ENCODE measurements at regions not wholly inside any gene's neighbourhood (a gene's known extent, or its start where the extent isn't known, plus 50 kb on each side); places are given as distances from the start of the nearest gene placed in this dataset.

DNA sequence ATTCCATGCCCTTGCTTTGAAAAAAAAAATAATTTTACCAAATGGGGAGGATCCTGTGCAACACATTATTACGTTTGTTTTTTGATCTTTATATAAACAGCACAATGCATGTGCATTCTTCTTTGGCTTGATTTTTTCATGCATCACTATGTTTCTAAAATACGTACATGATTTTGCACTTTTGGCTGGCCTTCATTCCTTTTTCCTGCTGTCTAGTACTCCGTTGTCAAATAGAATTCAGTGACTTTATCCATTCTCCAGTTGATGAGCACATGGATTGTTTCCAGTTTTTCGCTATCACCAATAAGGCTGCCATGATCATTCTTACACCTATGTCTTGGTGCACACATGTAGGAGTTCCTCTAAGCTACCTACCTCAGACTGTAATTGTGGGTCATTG is 63.0 kb upstream of the ID3 start:
- Mint-ChIP-seq H3K36me3 (peaks cover 9 to 17% of the 10 kb centered on the region in 2 donors), H3K4me1 (peaks cover 60 to 93% of the 10 kb centered on the region in 2 donors), H3K9me3 (peaks cover 12 to 15% of the 10 kb centered on the region in 2 donors), H3K4me3 (no peak overlapping the region), H3K27ac (peak overlapping the region; percentile 48), H3K27me3 (no peaks in the 10 kb centered on the region)
- ATAC-seq (replicated peaks) (no peak), DNase-seq (no peak)

DNA sequence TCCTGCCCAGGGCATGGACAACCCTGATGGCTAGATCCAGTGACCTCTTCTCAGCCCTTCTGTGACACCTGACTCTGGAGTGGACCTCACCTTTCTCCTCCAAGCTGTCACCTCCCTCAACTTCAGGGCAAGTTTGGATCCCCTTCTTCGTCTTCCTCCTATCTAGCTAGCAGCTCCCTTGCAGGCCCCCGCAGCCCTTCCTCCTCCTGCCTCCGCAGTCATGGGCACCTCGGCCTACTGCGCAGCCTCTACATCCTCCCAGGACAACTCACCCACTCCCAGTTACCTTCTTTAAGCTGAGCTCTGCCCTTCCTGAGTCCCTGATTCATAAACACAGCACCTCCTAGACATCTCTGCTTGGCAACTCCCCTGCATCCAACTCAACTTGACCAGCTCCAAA is 61.3 kb upstream of the ID3 start:
- ATAC-seq (replicated peaks): no peak
- Mint-ChIP-seq H3K27me3 (no peaks in the 10 kb centered on the region), H3K27ac (peak overlapping the region; percentile 73)

DNA sequence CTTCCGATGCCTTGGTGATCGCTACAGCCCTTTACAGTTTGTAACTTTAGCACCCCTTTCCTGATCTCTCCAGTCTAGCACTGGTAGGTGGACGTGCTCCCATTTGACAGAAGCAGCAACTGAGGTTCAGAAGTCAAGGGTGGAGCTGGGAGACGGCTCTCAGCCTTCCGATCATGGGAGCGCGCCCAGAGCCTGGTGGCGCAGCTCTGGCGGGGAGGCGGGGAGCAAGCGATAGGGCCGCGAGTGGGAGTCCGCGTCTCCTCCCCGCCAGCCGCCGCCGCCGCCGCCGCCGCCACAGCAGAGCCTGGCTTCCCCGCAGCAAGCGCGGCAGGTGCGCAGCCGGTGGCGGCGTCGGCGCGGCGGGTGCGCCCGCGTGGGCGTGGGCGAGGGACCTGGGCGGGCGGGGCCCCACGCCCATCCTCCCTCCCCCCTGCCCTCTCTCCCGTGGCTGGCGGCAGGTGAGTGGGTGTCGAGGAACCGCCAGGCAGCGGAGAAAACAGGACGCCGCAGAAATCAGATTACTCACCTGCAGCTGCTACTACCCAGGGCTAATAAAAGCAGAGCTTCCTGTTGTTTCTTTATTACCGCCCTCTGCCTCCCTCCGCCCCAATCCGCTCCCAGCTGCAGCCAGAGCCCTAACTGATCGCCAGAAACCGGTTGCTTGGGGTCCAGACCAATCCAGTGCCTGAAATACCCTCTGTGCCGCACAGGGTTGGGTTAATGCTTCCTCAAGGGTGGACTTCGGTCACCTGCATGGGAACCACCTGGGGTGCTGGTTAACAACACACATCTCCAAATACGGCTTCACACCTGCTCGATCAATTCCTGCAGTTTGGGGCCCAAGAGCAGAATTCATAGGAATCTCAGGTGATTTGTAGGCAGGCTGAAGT is 60.2 kb upstream of the ID3 start:
- DNase-seq: peak; percentile 82
- H3K4me1 Mint-ChIP-seq: peaks cover 58 to 91% of the 10 kb centered on the region in 2 donors
- peaks cover 4 to 11% of the 10 kb centered on the region in 2 donors for H3K36me3 Mint-ChIP-seq
- H3K27ac Mint-ChIP-seq: peak overlapping the region; percentile 85
- peaks cover 4 to 6% of the 10 kb centered on the region in 2 donors for H3K9me3 Mint-ChIP-seq
- H3K4me3 Mint-ChIP-seq: peak overlapping the region; percentile 83 to 84
- H3K27me3 Mint-ChIP-seq: no peaks in the 10 kb centered on the region
- ATAC-seq (replicated peaks): peak; percentile 73 to 80

More for the DNA sequence above, 61.3 kb upstream of the ID3 start:
- peaks cover 5 to 14% of the 10 kb centered on the region in 2 donors for H3K36me3 Mint-ChIP-seq
- peak overlapping the region; percentile 72 to 83 for H3K4me3 Mint-ChIP-seq
- H3K4me1 Mint-ChIP-seq: peaks cover 55 to 91% of the 10 kb centered on the region in 2 donors
- peaks cover 7% of the 10 kb centered on the region in 2 donors for H3K9me3 Mint-ChIP-seq
- no peak for DNase-seq

DNA sequence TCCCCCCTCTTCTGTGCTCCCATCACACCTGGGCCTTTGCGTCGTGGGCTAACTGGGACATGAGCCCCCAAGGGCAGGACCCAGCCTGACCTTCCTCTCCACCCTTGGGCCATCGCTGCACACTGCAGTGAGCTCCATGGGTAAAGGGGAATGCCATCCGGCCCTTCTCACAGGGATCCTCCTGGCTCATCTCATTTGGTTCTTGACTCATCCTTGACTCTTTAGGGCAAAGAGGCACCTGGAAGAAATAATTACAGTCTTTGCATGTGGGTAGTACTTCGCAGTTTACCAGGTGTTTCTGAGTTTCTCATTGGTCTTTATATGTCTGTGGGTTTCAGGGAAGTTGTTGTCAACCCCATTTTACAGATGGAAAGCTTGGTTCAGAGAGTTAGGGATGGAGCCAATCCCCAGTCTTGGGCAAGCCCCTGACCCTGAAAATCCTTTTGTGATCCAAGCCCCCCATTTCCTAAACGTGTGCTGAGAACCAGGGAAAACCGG is 59.3 kb upstream of the ID3 start:
- ATAC-seq (replicated peaks): no peak
- Mint-ChIP-seq H3K27ac (peak overlapping the region; percentile 85), H3K9me3 (peaks cover 0 to 3% of the 10 kb centered on the region in 2 donors), H3K36me3 (peaks cover 0 to 7% of the 10 kb centered on the region in 2 donors), H3K4me3 (peak overlapping the region; percentile 66), H3K4me1 (peaks cover 60 to 91% of the 10 kb centered on the region in 2 donors), H3K27me3 (no peaks in the 10 kb centered on the region)
- no peak for DNase-seq

DNA sequence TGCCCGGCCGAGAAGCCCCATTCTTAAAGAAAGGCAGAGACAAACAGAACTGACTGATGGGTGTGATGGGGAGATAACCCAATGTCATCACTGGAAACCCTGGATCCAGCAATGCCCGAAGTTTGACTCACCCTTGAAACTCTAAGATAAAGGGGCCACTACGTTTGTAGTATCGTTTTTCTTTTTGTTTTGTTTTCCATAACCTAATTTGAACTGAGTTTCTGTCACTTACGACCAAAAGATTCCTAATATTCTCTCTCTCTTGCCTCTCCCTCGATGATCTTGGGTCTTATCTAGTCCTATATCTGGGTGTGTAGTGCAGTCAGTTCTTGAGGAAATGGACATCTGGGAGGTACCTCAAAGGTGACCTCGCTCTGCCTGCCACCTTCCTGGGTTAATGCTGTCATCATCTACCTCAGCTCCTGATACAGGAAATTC is 57.8 kb upstream of the ID3 start:
- H3K27ac Mint-ChIP-seq: peak overlapping the region; percentile 21
- no peak overlapping the region for H3K4me3 Mint-ChIP-seq
- peaks cover 0 to 7% of the 10 kb centered on the region in 2 donors for H3K36me3 Mint-ChIP-seq
- DNase-seq (no peak), ATAC-seq (replicated peaks) (no peak)
- peaks cover 0 to 3% of the 10 kb centered on the region in 2 donors for H3K9me3 Mint-ChIP-seq
- no peaks in the 10 kb centered on the region for H3K27me3 Mint-ChIP-seq
- H3K4me1 Mint-ChIP-seq: peaks cover 68 to 91% of the 10 kb centered on the region in 2 donors

DNA sequence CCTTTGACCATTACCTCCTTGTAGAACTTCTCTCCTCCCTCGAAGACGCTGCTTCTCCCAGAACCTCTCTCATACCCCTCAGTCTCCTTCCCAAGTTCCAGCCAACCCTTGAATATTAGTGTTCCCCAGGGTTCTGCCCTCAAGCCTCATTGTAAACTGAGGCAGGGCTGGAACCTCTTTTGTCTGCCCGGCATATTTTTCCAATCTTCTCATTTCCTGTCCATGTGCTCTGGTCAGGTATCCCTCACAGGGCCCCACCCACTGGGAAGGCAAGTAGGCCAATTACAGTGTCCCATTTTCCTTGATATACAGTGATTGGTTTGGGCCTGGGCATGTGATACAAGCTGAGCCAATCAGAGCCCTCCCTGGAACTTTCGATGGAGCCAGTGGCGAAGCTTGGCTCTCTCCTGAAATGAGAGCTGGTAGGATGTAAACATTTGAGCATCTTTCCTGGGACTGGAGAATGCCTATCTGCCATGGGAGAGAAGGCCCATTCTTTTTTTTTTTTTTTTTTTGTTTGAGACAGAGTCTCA is 57.1 kb upstream of the ID3 start:
- no peak for ATAC-seq (replicated peaks)
- peaks cover 0 to 7% of the 10 kb centered on the region in 2 donors for H3K36me3 Mint-ChIP-seq
- peaks cover 0 to 3% of the 10 kb centered on the region in 2 donors for H3K9me3 Mint-ChIP-seq
- H3K27me3 Mint-ChIP-seq: no peaks in the 10 kb centered on the region
- no peak overlapping the region for H3K4me3 Mint-ChIP-seq
- DNase-seq: no peak
- peaks cover 69 to 91% of the 10 kb centered on the region in 2 donors for H3K4me1 Mint-ChIP-seq
- peak overlapping the region; percentile 85 for H3K27ac Mint-ChIP-seq

DNA sequence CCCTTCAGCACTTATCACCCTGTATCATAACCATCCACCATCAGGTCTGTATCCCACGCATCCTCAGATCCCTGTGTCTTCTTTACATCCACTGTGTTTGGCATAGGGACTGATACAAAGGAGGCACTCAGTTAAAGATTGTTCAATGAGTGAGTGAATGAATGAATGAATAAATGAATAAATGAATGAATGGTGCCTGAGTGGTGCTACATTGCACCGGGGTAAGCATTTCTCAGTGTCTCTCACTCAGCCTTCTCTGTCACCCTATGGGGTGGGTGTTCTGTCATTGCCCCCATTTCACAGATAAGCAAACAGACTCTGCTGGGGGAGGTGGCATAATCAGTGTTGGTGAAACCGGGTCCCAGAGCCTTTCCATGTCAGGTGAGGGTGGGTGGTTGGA is 56.6 kb upstream of the ID3 start:
- Mint-ChIP-seq H3K9me3 (peaks cover 0 to 3% of the 10 kb centered on the region in 2 donors), H3K4me1 (peaks cover 66 to 88% of the 10 kb centered on the region in 2 donors), H3K36me3 (peaks cover 0 to 7% of the 10 kb centered on the region in 2 donors), H3K27ac (peak overlapping the region; percentile 20), H3K4me3 (no peak overlapping the region), H3K27me3 (no peaks in the 10 kb centered on the region)
- ATAC-seq (replicated peaks) (no peak), DNase-seq (no peak)

DNA sequence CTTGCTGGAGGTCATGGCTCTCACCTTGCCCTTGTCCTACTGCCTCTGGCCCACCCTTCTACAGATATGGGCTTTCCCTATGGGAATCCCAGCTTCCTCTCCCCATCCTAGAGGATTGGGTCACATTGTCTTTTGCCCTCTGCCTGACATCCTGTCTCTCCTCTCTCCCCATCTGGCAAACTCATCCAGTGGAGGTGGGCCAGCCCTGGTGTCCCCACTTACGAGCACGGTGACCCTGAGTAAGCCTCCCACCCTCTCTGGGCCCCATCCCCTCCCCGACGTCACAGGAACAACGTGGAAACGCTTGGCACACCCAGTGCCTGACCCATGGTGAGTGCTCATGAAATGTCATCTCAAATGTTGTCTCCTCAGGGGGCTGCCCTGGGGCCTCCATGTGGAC is 56.1 kb upstream of the ID3 start:
- Mint-ChIP-seq H3K4me3 (no peak overlapping the region), H3K9me3 (peaks cover 0 to 3% of the 10 kb centered on the region in 2 donors), H3K27ac (peak overlapping the region; percentile 20), H3K27me3 (no peaks in the 10 kb centered on the region), H3K36me3 (peaks cover 0 to 7% of the 10 kb centered on the region in 2 donors), H3K4me1 (peaks cover 63 to 87% of the 10 kb centered on the region in 2 donors)
- no peak for DNase-seq
- ATAC-seq (replicated peaks): no peak

DNA sequence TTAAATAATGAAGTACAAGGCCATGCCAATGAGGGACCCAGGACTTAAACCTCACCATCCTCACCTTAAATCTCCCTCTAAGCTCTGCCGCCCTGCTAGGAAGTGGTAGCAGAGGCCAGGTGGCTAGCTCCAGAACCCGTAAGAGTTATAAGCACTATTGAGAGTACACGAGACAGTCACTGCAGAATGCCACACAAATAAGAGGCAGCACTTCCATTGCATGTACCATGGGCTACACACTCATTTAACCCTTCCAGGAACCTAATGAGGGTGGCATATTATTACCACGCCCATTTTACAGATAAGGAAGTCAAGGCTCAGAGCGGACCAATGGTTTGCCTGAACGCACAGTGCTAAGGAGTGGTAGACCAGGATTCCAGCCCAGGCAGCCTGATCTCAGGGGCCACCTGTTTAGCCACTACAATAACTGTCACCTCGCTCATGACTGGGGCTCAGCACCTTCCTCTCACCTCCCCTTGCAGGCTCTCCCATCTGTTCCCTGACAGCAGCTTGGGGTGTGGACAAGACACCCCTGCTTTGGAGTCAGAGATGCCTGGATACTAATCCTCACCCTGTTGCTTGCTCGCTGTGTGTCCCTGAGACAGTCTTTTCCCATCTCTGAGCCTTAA is 54.8 kb upstream of the ID3 start:
- peaks cover 56 to 77% of the 10 kb centered on the region in 2 donors for H3K4me1 Mint-ChIP-seq
- peak overlapping the region; percentile 92 for H3K27ac Mint-ChIP-seq
- H3K4me3 Mint-ChIP-seq: no peak overlapping the region
- peaks cover 0 to 7% of the 10 kb centered on the region in 2 donors for H3K36me3 Mint-ChIP-seq
- DNase-seq: no peak
- H3K27me3 Mint-ChIP-seq: no peaks in the 10 kb centered on the region
- peaks cover 0 to 3% of the 10 kb centered on the region in 2 donors for H3K9me3 Mint-ChIP-seq
- peak; percentile 26 to 30 for ATAC-seq (replicated peaks)

DNA sequence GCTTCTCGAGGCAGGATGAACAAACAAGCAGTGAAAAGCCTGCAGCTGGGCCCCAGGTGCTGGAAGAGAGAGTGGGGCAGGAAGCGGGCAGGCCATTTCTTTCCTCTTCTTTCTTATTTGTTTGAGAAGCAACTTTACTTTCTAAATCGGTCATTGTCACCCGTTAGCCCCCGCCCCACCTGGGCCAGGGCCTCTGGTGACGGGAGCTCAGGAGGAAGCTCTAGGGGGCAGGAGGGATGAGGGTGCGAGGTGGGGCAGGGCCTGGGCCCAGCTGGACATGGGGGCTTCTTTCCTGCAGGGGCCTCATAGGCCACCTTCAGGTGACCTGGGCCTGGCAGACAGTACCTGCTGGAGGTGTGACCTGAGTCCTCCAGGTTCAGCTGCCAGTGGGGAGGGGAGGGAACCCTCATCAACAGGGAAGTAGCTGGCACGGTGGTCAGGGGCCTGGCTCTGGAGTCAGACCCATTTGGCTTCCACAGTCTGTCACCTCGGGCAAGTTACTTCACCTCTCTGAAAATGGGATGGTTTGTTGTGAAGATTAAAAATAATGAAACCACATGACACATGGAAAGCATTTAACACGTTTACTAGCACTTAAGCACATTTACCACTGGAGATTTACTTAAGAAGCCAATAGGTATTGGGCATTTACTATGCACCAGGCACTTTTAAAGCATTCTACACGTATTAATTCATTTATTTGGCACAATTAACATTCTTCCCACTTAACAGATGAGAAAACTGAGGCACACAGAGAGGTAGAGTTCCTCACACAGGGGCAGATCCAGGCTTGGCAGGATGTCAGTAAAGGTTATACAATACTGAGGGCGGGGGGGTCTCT is 54.1 kb upstream of the ID3 start:
- Mint-ChIP-seq H3K4me1 (peaks cover 51 to 72% of the 10 kb centered on the region in 2 donors), H3K9me3 (peaks cover 0 to 2% of the 10 kb centered on the region in 2 donors), H3K4me3 (peak overlapping the region; percentile 33 to 56), H3K27ac (peak overlapping the region; percentile 92), H3K27me3 (no peaks in the 10 kb centered on the region), H3K36me3 (peaks cover 0 to 5% of the 10 kb centered on the region in 2 donors)
- ATAC-seq (replicated peaks) (peak; percentile 33 to 50), DNase-seq (no peak)

DNA sequence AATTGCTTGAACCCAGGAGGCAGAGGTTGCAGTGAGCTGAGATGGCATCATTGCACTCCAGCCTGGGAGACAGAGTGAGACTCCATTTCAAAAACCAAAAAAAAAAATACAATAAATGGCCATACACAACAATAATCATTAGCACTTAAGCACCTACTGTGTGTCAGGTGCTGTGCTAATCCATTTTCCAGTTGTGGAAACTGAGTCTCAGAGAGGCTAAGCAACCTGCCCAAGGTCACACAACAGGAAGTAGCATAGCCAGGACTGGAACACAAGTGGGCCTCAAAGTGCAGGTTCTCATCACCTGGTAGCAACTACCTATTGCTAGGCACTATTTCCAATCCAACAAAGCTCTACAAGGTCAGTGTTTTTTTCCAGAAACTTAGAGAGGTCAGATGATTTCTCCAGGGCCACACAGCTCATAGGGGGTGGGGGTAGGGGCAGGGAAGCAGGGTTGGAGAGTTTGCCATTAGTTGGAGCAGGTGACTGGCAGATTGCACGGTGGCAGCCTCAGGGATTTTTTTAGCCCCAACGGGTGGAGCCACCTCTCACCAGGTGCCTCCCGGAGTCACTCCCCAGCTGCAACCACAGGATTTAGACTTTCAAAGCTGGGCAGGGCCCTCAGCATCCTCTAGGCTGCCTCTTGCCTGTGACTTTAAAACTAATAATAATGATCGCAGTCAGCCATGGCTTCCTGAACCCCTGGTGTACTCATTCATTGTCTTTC is 52.5 kb upstream of the ID3 start:
- Mint-ChIP-seq H3K4me3 (no peak overlapping the region), H3K9me3 (no peaks in the 10 kb centered on the region), H3K27me3 (no peaks in the 10 kb centered on the region), H3K27ac (peak overlapping the region; percentile 39), H3K4me1 (peaks cover 56 to 73% of the 10 kb centered on the region in 2 donors), H3K36me3 (no peaks in the 10 kb centered on the region)
- ATAC-seq (replicated peaks) (peak; percentile 63 to 65), DNase-seq (no peak)

DNA sequence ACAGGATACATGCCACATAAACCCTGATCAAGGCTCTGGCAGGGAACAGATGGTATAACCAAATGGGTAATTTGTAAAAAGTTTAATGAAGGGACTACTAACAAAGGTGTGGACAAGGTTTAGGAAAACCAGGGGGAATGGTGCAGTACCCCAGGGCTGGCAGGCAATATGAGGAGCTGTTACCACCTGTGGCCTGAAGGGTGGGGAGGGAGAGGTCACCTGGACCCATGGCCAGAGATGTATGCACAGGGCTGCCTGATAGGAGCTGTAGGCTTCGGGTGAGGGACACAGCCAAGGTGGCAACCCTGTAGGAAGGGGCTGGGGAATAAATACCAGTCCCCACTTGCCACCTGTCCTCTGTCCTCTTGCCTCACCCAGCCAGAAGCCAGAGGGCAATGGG is 51.4 kb upstream of the ID3 start:
- DNase-seq: no peak
- Mint-ChIP-seq H3K36me3 (no peaks in the 10 kb centered on the region), H3K27ac (no peak overlapping the region), H3K27me3 (no peaks in the 10 kb centered on the region), H3K4me1 (peaks cover 55 to 69% of the 10 kb centered on the region in 2 donors), H3K9me3 (no peaks in the 10 kb centered on the region), H3K4me3 (no peak overlapping the region)
- ATAC-seq (replicated peaks): no peak

DNA sequence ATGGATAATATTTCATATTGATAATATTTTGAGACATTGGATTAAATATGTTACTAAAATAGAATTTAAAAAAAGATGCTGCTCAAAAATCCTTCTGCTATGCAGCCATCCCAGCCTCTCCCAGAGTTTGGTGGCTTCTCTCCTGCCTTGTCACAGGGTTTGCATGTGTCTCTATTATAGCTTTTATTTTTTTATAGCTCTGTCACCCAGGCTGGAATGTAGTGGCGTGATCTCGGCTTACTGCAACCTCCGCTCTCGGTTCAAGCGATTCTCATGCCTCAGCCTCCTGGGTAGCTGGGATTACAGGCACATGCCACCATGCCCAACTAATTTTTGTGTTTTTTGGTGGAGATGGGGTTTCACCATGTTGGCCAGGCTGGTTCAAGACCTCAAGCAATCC is 50.7 kb upstream of the ID3 start:
- DNase-seq: no peak
- H3K4me1 Mint-ChIP-seq: peaks cover 51 to 62% of the 10 kb centered on the region in 2 donors
- H3K27me3 Mint-ChIP-seq: no peaks in the 10 kb centered on the region
- no peaks in the 10 kb centered on the region for H3K36me3 Mint-ChIP-seq
- ATAC-seq (replicated peaks): no peak
- H3K27ac Mint-ChIP-seq: no peak overlapping the region
- H3K4me3 Mint-ChIP-seq: no peak overlapping the region
- no peaks in the 10 kb centered on the region for H3K9me3 Mint-ChIP-seq
